ENCODE measurements at regions not wholly inside any gene's neighbourhood (a gene's known extent, or its start where the extent isn't known, plus 50 kb on each side); places are given as distances from the start of the nearest gene placed in this dataset.

DNA sequence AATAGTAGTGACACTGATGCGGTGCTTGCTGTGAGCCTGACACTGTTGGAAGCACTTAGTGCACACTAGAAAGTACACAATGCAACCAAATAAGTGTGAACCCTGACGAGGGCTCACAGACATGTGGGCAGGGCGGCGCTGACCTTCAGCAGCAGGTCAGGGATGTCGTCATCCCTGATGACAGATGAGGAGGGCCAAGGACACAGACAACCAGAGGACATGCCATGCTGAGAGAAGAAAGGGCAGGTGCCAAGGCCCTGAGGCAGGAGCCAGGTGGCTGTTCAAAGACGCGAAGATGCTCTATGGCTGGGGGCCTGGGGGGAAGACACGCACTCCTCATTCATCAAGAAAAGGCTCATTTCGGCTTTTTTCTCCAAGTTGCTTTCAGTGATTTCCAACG is 176.4 kb upstream of the CST7 start:
- Histone ChIP-seq H3K9me3 (replicated peaks; ENCODE audit: insufficient read depth, low read length) (no peaks in the 10 kb centered on the region), H3K27me3 (replicated peaks; ENCODE audit: insufficient read depth, low read length) (no peaks in the 10 kb centered on the region), H3K36me3 (replicated peaks; ENCODE audit: insufficient read depth, low read length) (no peaks in the 10 kb centered on the region), H3K4me3 (ENCODE audit: low read length) (no peak overlapping the region), H3F3A (ENCODE audit: insufficient read depth, low read length) (no peaks in the 10 kb centered on the region), H3K27ac (ENCODE audit: low read length) (no peak overlapping the region), H3K4me1 (ENCODE audit: low read length) (peaks cover 17% of the 10 kb centered on the region), H2AFZ (ENCODE audit: low read length) (no peak overlapping the region), H3K9me2 (replicated peaks; ENCODE audit: insufficient read depth, low read length) (no peaks in the 10 kb centered on the region), H4K20me1 (ENCODE audit: insufficient read depth, low read length) (no peaks in the 10 kb centered on the region), H3K4me2 (ENCODE audit: low read depth, low read length) (no peak overlapping the region), H3K79me2 (ENCODE audit: low read length) (no peaks in the 10 kb centered on the region), H3K9ac (ENCODE audit: low read length) (no peak overlapping the region)
- DNase-seq: no peak
- no peak for TF ChIP-seq EZH2 (optimal IDR thresholded peaks at IDR 0.05; ENCODE audit: low read depth, low read length)
- TF ChIP-seq, protein P1, sequence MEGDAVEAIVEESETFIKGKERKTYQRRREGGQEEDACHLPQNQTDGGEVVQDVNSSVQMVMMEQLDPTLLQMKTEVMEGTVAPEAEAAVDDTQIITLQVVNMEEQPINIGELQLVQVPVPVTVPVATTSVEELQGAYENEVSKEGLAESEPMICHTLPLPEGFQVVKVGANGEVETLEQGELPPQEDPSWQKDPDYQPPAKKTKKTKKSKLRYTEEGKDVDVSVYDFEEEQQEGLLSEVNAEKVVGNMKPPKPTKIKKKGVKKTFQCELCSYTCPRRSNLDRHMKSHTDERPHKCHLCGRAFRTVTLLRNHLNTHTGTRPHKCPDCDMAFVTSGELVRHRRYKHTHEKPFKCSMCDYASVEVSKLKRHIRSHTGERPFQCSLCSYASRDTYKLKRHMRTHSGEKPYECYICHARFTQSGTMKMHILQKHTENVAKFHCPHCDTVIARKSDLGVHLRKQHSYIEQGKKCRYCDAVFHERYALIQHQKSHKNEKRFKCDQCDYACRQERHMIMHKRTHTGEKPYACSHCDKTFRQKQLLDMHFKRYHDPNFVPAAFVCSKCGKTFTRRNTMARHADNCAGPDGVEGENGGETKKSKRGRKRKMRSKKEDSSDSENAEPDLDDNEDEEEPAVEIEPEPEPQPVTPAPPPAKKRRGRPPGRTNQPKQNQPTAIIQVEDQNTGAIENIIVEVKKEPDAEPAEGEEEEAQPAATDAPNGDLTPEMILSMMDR (IDR thresholded peaks at IDR 0.05; ENCODE audit: low read length): no peak
- no peak for TF ChIP-seq EZH2phosphoT487 (IDR thresholded peaks at IDR 0.05; ENCODE audit: low read length)

- H3K9me2 ChIP-seq (replicated peaks; ENCODE audit: insufficient read depth, low read length): no peaks in the 10 kb centered on the region
- H3K79me2 ChIP-seq (ENCODE audit: low read length): no peaks in the 10 kb centered on the region
- TF ChIP-seq, protein P1 (IDR thresholded peaks at IDR 0.05; ENCODE audit: low read length): no peak
- no peak for TF ChIP-seq EZH2 (optimal IDR thresholded peaks at IDR 0.05; ENCODE audit: low read depth, low read length)
- no peak for TF ChIP-seq EZH2phosphoT487 (IDR thresholded peaks at IDR 0.05; ENCODE audit: low read length)
- no peaks in the 10 kb centered on the region for H4K20me1 ChIP-seq (ENCODE audit: insufficient read depth, low read length)
- no peak overlapping the region for H2AFZ ChIP-seq (ENCODE audit: low read length)
- H3K27ac ChIP-seq (ENCODE audit: low read length): no peak overlapping the region
- H3K9me3 ChIP-seq (replicated peaks; ENCODE audit: insufficient read depth, low read length): no peaks in the 10 kb centered on the region
- H3K36me3 ChIP-seq (replicated peaks; ENCODE audit: insufficient read depth, low read length): no peaks in the 10 kb centered on the region
- H3K4me1 ChIP-seq (ENCODE audit: low read length): peaks cover 17% of the 10 kb centered on the region
- H3K9ac ChIP-seq (ENCODE audit: low read length): no peak overlapping the region
- no peak overlapping the region for H3K4me3 ChIP-seq (ENCODE audit: low read length)
- no peaks in the 10 kb centered on the region for H3K27me3 ChIP-seq (replicated peaks; ENCODE audit: insufficient read depth, low read length)
- H3F3A ChIP-seq (ENCODE audit: insufficient read depth, low read length): no peaks in the 10 kb centered on the region
- H3K4me2 ChIP-seq (ENCODE audit: low read depth, low read length): no peak overlapping the region
- no peak for DNase-seq
Measured at GRCh38 chr20:24773168-24773567, 175.9 kb upstream of the CST7 start.

GRCh38 chr20:24773751-24774201 is 175.3 kb upstream of the CST7 start:
- H3K27me3 ChIP-seq (replicated peaks; ENCODE audit: insufficient read depth, low read length): no peaks in the 10 kb centered on the region
- H3K36me3 ChIP-seq (replicated peaks; ENCODE audit: insufficient read depth, low read length): no peaks in the 10 kb centered on the region
- no peaks in the 10 kb centered on the region for H3K9me3 ChIP-seq (replicated peaks; ENCODE audit: insufficient read depth, low read length)
- H3K4me1 ChIP-seq (ENCODE audit: low read length): peaks cover 17% of the 10 kb centered on the region
- TF ChIP-seq, protein P1 (IDR thresholded peaks at IDR 0.05; ENCODE audit: low read length): no peak
- TF ChIP-seq EZH2 (optimal IDR thresholded peaks at IDR 0.05; ENCODE audit: low read depth, low read length) (no peak), EZH2phosphoT487 (IDR thresholded peaks at IDR 0.05; ENCODE audit: low read length) (no peak)
- peak; percentile 65 for DNase-seq
- peak overlapping the region; percentile 19; the same call in 1 of the 2 replicates for H3K27ac ChIP-seq (ENCODE audit: low read length)
- H3K4me3 ChIP-seq (ENCODE audit: low read length): no peak overlapping the region
- no peak overlapping the region for H3K9ac ChIP-seq (ENCODE audit: low read length)
- no peaks in the 10 kb centered on the region for H3K9me2 ChIP-seq (replicated peaks; ENCODE audit: insufficient read depth, low read length)
- no peaks in the 10 kb centered on the region for H4K20me1 ChIP-seq (ENCODE audit: insufficient read depth, low read length)
- H3K4me2 ChIP-seq (ENCODE audit: low read depth, low read length): peak overlapping the region; percentile 38; the same call in 1 of the 2 replicates
- no peaks in the 10 kb centered on the region for H3K79me2 ChIP-seq (ENCODE audit: low read length)
- no peak overlapping the region for H2AFZ ChIP-seq (ENCODE audit: low read length)
- H3F3A ChIP-seq (ENCODE audit: insufficient read depth, low read length): no peaks in the 10 kb centered on the region
